HG02642 (cell line): ENCODE measurements at regions not wholly inside any gene's neighbourhood (a gene's known extent, or its start where the extent isn't known, plus 50 kb on each side); places are given as distances from the start of the nearest gene placed in this dataset.

Experiments used
- ATAC-seq: cut with Tn5 transposase; IDR thresholded peaks from one replicate; pipeline ENCODE4 v1.9.1; 2021; ENCODE audit warnings: mild to moderate bottlenecking; ENCODE audit not compliant: unreplicated experiment, poor library complexity

GRCh38 chr6:19972221-19972620 is 135.1 kb downstream of the ID4 start:
- ATAC-seq: no peak

- ATAC-seq: no peak
These were observed 139.4 kb downstream of the ID4 start for GRCh38 chr6:19976411-19977129.

- ATAC-seq: no peak
These were observed 141.9 kb downstream of the ID4 start for GRCh38 chr6:19979059-19979458.

GRCh38 chr6:19979986-19980385 is 142.8 kb downstream of the ID4 start:
- no peak for ATAC-seq

GRCh38 chr6:19983374-19983773 is 146.2 kb downstream of the ID4 start:
- ATAC-seq: no peak

GRCh38 chr6:19986691-19987438 is 149.7 kb downstream of the ID4 start:
- no peak for ATAC-seq

GRCh38 chr6:19988555-19988954 is 151.4 kb downstream of the ID4 start:
- no peak for ATAC-seq

GRCh38 chr6:19991176-19991575 is 154.0 kb downstream of the ID4 start:
- no peak for ATAC-seq

GRCh38 chr6:19994909-19995308 is 157.7 kb downstream of the ID4 start:
- no peak for ATAC-seq

GRCh38 chr6:19995575-19996257 is 158.5 kb downstream of the ID4 start:
- ATAC-seq: no peak

- no peak for ATAC-seq
These were observed 159.9 kb downstream of the ID4 start for GRCh38 chr6:19997104-19997503.

GRCh38 chr6:19998541-19998940 is 161.4 kb downstream of the ID4 start:
- no peak for ATAC-seq

GRCh38 chr6:19999319-20000191 is 162.4 kb downstream of the ID4 start:
- ATAC-seq: peak; percentile 82

- no peak for ATAC-seq
These were observed 164.1 kb downstream of the ID4 start for GRCh38 chr6:20001286-20001685.

- no peak for ATAC-seq
These were observed 168.9 kb downstream of the ID4 start for GRCh38 chr6:20006037-20006436.

GRCh38 chr6:20008131-20008530 is 171.0 kb downstream of the ID4 start:
- no peak for ATAC-seq

GRCh38 chr6:20013066-20013861 is 176.1 kb downstream of the ID4 start:
- ATAC-seq: no peak

- no peak for ATAC-seq
These were observed 177.3 kb downstream of the ID4 start for GRCh38 chr6:20014508-20014907.

- no peak for ATAC-seq
These were observed 183.4 kb downstream of the ID4 start for GRCh38 chr6:20020526-20020925.

- no peak for ATAC-seq
These were observed 184.6 kb downstream of the ID4 start for GRCh38 chr6:20021795-20022194.
